IMR-90 (cell line): ENCODE measurements at regions not wholly inside any gene's neighbourhood (a gene's known extent, or its start where the extent isn't known, plus 50 kb on each side); places are given as distances from the start of the nearest gene placed in this dataset.

Experiments used
- ATAC-seq: fragments of 200-7000 bp; cut with Tn5 transposase; 2 replicates; pipeline ENCODE4 v1.9.1; 2020; ENCODE audit warnings: low read depth, mild to moderate bottlenecking, moderate library complexity
- BruUV-seq: library from RNA; stranded (reverse); fragments of 400-500 nt; replicated peaks from 2 replicates; lab custom pipeline; 2021; lab: Mats Ljungman, UMichigan
- CTCF ChIA-PET: fragments of 300-600 bp; formaldehyde crosslinking; extraction: SDS; loops from one replicate; lab custom pipeline; 2021; ENCODE audit warnings: antibody characterized with exemption; lab: Yijun Ruan, JAX
- POLR2A ChIA-PET: fragments of 300-600 bp; sonication (Branson Sonifier 250); formaldehyde crosslinking; loops from one replicate; lab custom pipeline; 2022; ENCODE audit warnings: antibody characterized with exemption; ENCODE audit not compliant: unreplicated experiment; lab: Charles Lee
- DNase-seq: peaks from one replicate; pipeline ENCODE4 v3.0.0; 2013
- H2AFZ ChIP-seq: replicated peaks from 2 replicates; pipeline ENCODE3; 2013; ENCODE audit warnings: low read length, mild to moderate bottlenecking; ENCODE audit not compliant: poor library complexity
- H2AK5ac ChIP-seq: 2 replicates; pipeline ENCODE4 v1.6.1; 2013; ENCODE audit warnings: low read depth, low read length, inconsistent platforms
- H2AK9ac ChIP-seq: replicated peaks from 2 replicates; pipeline ENCODE3; 2013; ENCODE audit warnings: mild to moderate bottlenecking, low read depth, low read length, moderate library complexity; ENCODE audit not compliant: poor library complexity
- H2BK120ac ChIP-seq: 2 replicates; pipeline ENCODE4 v1.6.1; 2013; ENCODE audit warnings: low read depth, low read length, inconsistent platforms
- H2BK15ac ChIP-seq: 3 replicates; pipeline ENCODE4 v1.6.1; 2013; ENCODE audit warnings: low read depth, low read length, inconsistent platforms
- H2BK20ac ChIP-seq: 2 replicates; pipeline ENCODE4 v1.6.1; 2013; ENCODE audit warnings: low read depth, mild to moderate bottlenecking, inconsistent platforms, low read length, moderate library complexity
- H2BK5ac ChIP-seq: 2 replicates; pipeline ENCODE4 v1.6.1; 2013; ENCODE audit warnings: mild to moderate bottlenecking, low read depth, low read length, inconsistent platforms; ENCODE audit not compliant: poor library complexity, severe bottlenecking
- H3K14ac ChIP-seq: replicated peaks from 2 replicates; pipeline ENCODE4 v1.6.1; 2013; ENCODE audit warnings: low read depth, low read length, inconsistent platforms
- H3K18ac ChIP-seq: 2 replicates; pipeline ENCODE4 v1.6.1; 2013; ENCODE audit warnings: low read depth, low read length, control low read depth
- H3K23ac ChIP-seq: 2 replicates; pipeline ENCODE4 v1.6.1; 2013; ENCODE audit warnings: low read depth, low read length, inconsistent platforms
- H3K27ac ChIP-seq: 2 replicates; pipeline ENCODE4 v1.5.1; 2013; ENCODE audit warnings: mild to moderate bottlenecking, control low read depth, low read length; ENCODE audit not compliant: insufficient read depth
- H3K27me3 ChIP-seq: 2 replicates; pipeline ENCODE4 v1.6.1; 2013; ENCODE audit warnings: low read length; ENCODE audit not compliant: control insufficient read depth, insufficient read depth
- H3K36me3 ChIP-seq: 2 replicates; pipeline ENCODE4 v1.6.1; 2013; ENCODE audit warnings: low read length, mixed read lengths; ENCODE audit not compliant: control insufficient read depth, insufficient read depth
- H3K4ac ChIP-seq: 2 replicates; pipeline ENCODE4 v1.6.1; 2013; ENCODE audit warnings: low read depth, low read length, inconsistent platforms
- H3K4me1 ChIP-seq: 2 replicates; pipeline ENCODE4 v1.6.1; 2013; ENCODE audit warnings: low read length, mixed read lengths; ENCODE audit not compliant: control insufficient read depth, insufficient read depth
- H3K4me2 ChIP-seq: 2 replicates; pipeline ENCODE4 v1.6.1; 2013; ENCODE audit warnings: low read depth, mild to moderate bottlenecking, control low read depth, low read length, moderate library complexity
- H3K4me3 ChIP-seq: 2 replicates; pipeline ENCODE4 v1.5.1; 2013; ENCODE audit warnings: low read depth, mild to moderate bottlenecking, control low read depth, low read length, moderate library complexity; ENCODE audit not compliant: insufficient read depth
- H3K56ac ChIP-seq: 2 replicates; pipeline ENCODE4 v1.6.1; 2013; ENCODE audit warnings: low read length, inconsistent platforms; ENCODE audit not compliant: insufficient read depth; ENCODE audit errors: extremely low read depth
- H3K79me1 ChIP-seq, 2 experiments: 2 replicates each; pipeline ENCODE4 v1.6.1; 2013; ENCODE audit warnings: low read length in 2 of 2, inconsistent platforms in 1 of 2, low read depth in 1 of 2
- H3K9ac ChIP-seq: 2 replicates; pipeline ENCODE4 v1.6.1; 2013; ENCODE audit warnings: low read depth, low read length, control low read depth
- H3K9me1 ChIP-seq: 2 replicates; pipeline ENCODE4 v1.6.1; 2013; ENCODE audit warnings: low read length, inconsistent platforms; ENCODE audit not compliant: insufficient read depth
- H3K9me3 ChIP-seq: 2 replicates; pipeline ENCODE4 v1.6.1; 2013; ENCODE audit warnings: low read length; ENCODE audit not compliant: control insufficient read depth, insufficient read depth
- H4K20me1 ChIP-seq: 2 replicates; pipeline ENCODE4 v1.6.1; 2013; ENCODE audit warnings: low read length, inconsistent platforms; ENCODE audit not compliant: insufficient read depth
- H4K5ac ChIP-seq: 2 replicates; pipeline ENCODE4 v1.6.1; 2013; ENCODE audit warnings: mild to moderate bottlenecking, low read depth, low read length, control low read depth
- H4K8ac ChIP-seq, 2 experiments: 2 replicates each; pipeline ENCODE4 v1.6.1; 2013; ENCODE audit warnings: low read depth in 2 of 2, low read length in 2 of 2, control low read depth in 1 of 2, inconsistent platforms in 1 of 2
- H4K91ac ChIP-seq: 2 replicates; pipeline ENCODE4 v1.6.1; 2013; ENCODE audit warnings: low read depth, low read length, inconsistent platforms; ENCODE audit not compliant: insufficient read depth
- CHD1 ChIP-seq: IDR thresholded peaks from 2 replicates; pipeline ENCODE4 v1.6.1; 2012; ENCODE audit warnings: low read depth, low read length, improper control_type of control experiment
- RFX5 ChIP-seq: IDR thresholded peaks from 2 replicates; pipeline ENCODE4 v1.8.0; 2012; ENCODE audit warnings: low read depth, mild to moderate bottlenecking, low read length, moderate library complexity
- WGBS, 2 experiments: methylation state at CpG; one replicate each; pipeline versions ENCODE4 v1.1.5 to v1.1.7; 2013; ENCODE audit warnings: missing lambda C conversion rate in 2 of 2; ENCODE audit not compliant: insufficient read length in 1 of 2; ENCODE audit errors: extremely low coverage in 2 of 2; 5-methylcytosine and 5-hydroxymethylcytosine counted together
- dilution Hi-C: fragments of 300-500 bp; cut with HindIII; formaldehyde crosslinking; loops from one replicate; pipeline ENCODE4 v1.14.3; 2018; ENCODE audit warnings: low sequenced_read_pairs; ENCODE audit not compliant: unreplicated experiment
- in situ Hi-C: fragments of 300-500 bp; cut with MboI; formaldehyde crosslinking; loops from 3 replicates; pipeline ENCODE4 v1.14.3; 2019; ENCODE audit warnings: low sequenced_read_pairs, inconsistent platforms, mixed read lengths
- intact Hi-C: fragments of 100-400 bp; cut with micrococcal nuclease; formaldehyde crosslinking; loops from 2 replicates; pipeline ENCODE4 v1.10.0; 2022
- TF ChIP-seq, protein P1 (sequence below): fragments of 150-350 bp; IDR thresholded peaks from 2 replicates; pipeline ENCODE4 v1.6.1; 2017; ENCODE audit warnings: mild to moderate bottlenecking, antibody characterized with exemption, low read length, low read depth

DNA sequence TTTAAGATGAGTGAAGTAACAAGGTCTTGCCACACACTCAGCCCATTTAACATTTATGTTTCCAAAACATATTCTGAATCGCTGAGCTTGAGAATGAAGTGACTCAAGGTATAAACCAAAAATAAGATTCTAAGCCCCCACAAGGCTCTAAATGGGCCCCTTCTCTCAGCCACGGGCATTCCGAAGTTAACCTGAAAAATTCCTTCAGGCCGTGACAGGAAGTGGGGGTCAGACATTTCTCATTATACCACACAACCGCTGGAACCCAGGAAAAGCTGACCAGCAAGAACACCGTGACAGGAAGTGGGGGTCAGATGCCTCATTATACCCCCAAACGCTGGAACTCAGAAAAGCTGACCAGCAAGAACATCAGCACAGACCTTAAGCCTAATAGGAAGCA is 247.9 kb downstream of the ERMARD start:
- Histone ChIP-seq H3K18ac (no peak overlapping the region), H3K9me3 (peaks cover 20% of the 10 kb centered on the region), H4K20me1 (no peaks in the 10 kb centered on the region), H3K4me2 (no peak overlapping the region), H3K23ac (no peak overlapping the region), H3K27ac (no peak overlapping the region), H2BK20ac (no peak overlapping the region), H3K36me3 (no peaks in the 10 kb centered on the region), H3K79me1 (no peaks in the 10 kb centered on the region), H2AK9ac (no peak overlapping the region), H4K91ac (no peak overlapping the region), H3K27me3 (no peaks in the 10 kb centered on the region), H3K9ac (no peak overlapping the region), H3K14ac (no peak overlapping the region), H3K4me1 (no peaks in the 10 kb centered on the region), H3K4me3 (no peak overlapping the region), H2BK120ac (no peak overlapping the region), H3K4ac (no peak overlapping the region), H2BK5ac (no peak overlapping the region), H3K56ac (no peak overlapping the region), H4K8ac (no peak overlapping the region), H2BK15ac (no peak overlapping the region), H3K9me1 (no peaks in the 10 kb centered on the region), H2AK5ac (no peak overlapping the region), H4K5ac (no peak overlapping the region), H2AFZ (no peak overlapping the region)
- intact Hi-C loops: no loop called here
- dilution Hi-C loops: no loop called here
- ChIA-PET CTCF (no interaction called here), POLR2A (no interaction called here)
- DNase-seq (no peak), ATAC-seq (no peak)
- no CpG with 5 or more reads among the region's 7 CpGs for WGBS, 2 experiments
- TF ChIP-seq, protein P1, sequence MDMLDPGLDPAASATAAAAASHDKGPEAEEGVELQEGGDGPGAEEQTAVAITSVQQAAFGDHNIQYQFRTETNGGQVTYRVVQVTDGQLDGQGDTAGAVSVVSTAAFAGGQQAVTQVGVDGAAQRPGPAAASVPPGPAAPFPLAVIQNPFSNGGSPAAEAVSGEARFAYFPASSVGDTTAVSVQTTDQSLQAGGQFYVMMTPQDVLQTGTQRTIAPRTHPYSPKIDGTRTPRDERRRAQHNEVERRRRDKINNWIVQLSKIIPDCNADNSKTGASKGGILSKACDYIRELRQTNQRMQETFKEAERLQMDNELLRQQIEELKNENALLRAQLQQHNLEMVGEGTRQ: no peak
- TF ChIP-seq RFX5 (no peak), CHD1 (no peak)
- BruUV-seq: no TSS peak
- in situ Hi-C loops: no loop called here
